ENCODE measurements at regions not wholly inside any gene's neighbourhood (a gene's known extent, or its start where the extent isn't known, plus 50 kb on each side); places are given as distances from the start of the nearest gene placed in this dataset.

DNA sequence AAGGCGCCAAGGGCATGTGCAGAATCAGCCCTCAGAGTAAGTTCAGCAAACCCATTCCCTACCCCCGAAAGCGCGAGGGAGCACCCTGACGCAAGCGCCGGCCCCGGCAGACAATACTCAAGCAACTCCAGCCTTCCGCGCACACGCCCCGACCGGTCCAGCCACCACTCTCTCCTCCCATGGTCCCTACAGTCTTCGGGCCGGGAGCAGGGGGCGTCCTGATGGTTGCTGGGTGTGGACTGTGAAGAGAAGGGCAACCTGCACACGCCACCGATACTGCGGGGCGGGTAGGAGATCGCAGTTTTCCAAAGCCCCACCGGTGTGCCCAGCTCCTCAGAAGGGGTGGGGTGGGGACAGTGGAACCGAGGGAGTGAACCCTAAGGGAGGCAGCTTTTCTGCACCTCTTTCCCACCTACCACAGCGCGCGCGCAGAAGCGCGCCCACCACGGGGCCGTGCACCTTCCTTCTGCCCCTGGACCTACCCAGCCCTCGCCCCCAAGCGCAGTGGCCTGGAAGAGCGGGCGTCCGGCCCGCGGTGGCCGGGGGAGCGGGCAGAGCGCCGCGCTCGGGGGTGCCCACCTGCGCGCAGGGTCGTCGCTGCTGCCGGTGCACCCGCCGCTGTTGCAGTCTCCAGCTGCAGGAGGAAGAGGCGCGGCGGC lies 650.2 kb upstream of the DIPK2B start:
- TF ChIP-seq, protein P1, sequence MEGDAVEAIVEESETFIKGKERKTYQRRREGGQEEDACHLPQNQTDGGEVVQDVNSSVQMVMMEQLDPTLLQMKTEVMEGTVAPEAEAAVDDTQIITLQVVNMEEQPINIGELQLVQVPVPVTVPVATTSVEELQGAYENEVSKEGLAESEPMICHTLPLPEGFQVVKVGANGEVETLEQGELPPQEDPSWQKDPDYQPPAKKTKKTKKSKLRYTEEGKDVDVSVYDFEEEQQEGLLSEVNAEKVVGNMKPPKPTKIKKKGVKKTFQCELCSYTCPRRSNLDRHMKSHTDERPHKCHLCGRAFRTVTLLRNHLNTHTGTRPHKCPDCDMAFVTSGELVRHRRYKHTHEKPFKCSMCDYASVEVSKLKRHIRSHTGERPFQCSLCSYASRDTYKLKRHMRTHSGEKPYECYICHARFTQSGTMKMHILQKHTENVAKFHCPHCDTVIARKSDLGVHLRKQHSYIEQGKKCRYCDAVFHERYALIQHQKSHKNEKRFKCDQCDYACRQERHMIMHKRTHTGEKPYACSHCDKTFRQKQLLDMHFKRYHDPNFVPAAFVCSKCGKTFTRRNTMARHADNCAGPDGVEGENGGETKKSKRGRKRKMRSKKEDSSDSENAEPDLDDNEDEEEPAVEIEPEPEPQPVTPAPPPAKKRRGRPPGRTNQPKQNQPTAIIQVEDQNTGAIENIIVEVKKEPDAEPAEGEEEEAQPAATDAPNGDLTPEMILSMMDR (IDR thresholded peaks at IDR 0.05) = no peak
- peak overlapping the region; percentile 82 for H3K27ac Mint-ChIP-seq
- DNase-seq = no peak
- H3K4me3 Mint-ChIP-seq = peak overlapping the region; percentile 100
- no peaks in the 10 kb centered on the region for H3K9me3 Mint-ChIP-seq
- peaks cover 35% of the 10 kb centered on the region for H3K36me3 Mint-ChIP-seq (ENCODE audit: low read depth)
- peaks cover 47% of the 10 kb centered on the region for H3K4me1 Mint-ChIP-seq (ENCODE audit: low read depth)
- H3K27me3 Mint-ChIP-seq (ENCODE audit: insufficient read depth) = peaks cover 2% of the 10 kb centered on the region; the same call in 1 of the 2 replicates

DNA sequence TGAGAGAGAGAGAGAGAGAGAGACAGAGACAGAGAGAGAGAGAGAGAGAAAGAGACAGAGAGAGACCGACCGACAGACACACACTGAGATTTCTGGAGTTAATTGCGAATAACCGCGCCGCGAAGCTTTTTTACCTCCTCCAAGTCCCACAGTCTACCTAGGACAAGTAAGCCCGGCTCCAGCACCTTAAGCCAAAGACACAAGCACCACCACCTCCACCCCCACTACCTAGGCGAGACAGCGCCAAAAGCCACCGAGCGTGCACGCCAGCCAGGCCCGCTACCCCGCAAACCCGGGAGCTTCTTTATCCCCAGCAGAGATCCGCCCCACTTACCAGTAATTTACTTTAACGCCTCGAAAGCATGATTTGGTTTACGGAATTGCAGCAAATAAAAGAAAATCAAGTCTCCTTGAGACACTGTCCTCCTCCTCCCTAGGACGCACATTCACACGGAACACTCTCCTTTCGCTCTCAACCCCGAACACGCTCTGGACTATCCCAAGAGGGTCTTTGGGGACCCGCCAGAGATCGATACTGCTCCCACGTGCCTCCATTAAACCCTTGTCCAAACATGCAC lies 649.6 kb upstream of the DIPK2B start:
- Mint-ChIP-seq H3K27me3 (ENCODE audit: insufficient read depth) (peaks cover 2% of the 10 kb centered on the region; the same call in 1 of the 2 replicates), H3K4me1 (ENCODE audit: low read depth) (peaks cover 47% of the 10 kb centered on the region), H3K36me3 (ENCODE audit: low read depth) (peaks cover 35% of the 10 kb centered on the region), H3K9me3 (no peaks in the 10 kb centered on the region), H3K4me3 (peak overlapping the region; percentile 100), H3K27ac (peak overlapping the region; percentile 82)
- TF ChIP-seq, protein P1 (IDR thresholded peaks at IDR 0.05) = no peak
- no peak for DNase-seq

DNA sequence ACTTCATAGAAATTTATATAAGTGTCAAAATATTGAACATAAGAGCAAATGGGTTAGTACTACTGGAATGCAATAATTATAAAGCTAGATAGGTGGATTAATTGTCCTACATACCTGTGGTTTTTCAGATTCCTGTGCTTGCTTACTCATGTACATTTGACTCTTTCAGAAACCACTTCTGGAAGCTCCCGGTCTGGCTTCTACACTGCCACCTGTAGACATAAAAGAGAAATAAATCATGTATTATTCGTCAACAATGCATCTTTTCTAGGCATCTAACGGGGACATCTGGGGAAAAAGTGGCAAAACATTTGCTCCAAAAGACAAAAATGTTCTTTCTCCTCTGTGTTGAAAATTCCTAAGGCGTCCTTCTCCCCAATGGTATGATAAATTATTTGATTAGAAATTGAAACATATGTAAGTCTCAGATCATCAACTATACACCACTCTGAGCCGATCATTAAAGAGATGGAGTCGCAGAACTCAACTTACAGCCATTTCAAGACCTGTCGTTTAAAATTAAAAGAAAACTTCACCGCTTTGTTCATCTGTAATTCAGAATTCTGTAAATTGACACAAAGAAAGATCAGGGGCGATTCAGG lies 648.7 kb upstream of the DIPK2B start:
- TF ChIP-seq, protein P1 (IDR thresholded peaks at IDR 0.05) = peak; percentile 66
- H3K27me3 Mint-ChIP-seq (ENCODE audit: insufficient read depth) = peaks cover 2% of the 10 kb centered on the region; the same call in 1 of the 2 replicates
- H3K4me1 Mint-ChIP-seq (ENCODE audit: low read depth) = peaks cover 43% of the 10 kb centered on the region
- H3K36me3 Mint-ChIP-seq (ENCODE audit: low read depth) = peaks cover 32% of the 10 kb centered on the region
- H3K27ac Mint-ChIP-seq = peak overlapping the region; percentile 82
- H3K4me3 Mint-ChIP-seq = peak overlapping the region; percentile 100
- DNase-seq = peak; percentile 78
- no peaks in the 10 kb centered on the region for H3K9me3 Mint-ChIP-seq

DNA sequence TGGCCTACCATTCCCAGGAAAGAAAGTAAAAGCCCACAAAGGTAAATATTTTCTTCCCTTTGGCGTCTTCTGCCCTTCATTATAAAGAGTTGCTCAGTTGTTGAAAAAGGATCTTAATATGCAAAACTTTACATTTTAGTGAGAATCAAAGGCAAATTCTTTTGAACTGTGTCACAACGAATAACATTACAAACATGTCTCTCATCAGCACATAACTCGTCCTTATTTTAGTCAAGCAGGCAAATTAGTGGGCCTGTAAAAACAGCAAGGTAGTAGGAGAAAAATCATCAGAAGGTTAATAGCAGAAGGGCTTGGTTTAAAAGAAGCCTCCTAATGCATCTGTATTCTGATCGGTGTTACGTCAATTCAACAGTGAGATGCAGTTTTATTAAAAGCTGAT lies 647.3 kb upstream of the DIPK2B start:
- Mint-ChIP-seq H3K36me3 (ENCODE audit: low read depth) (peaks cover 45% of the 10 kb centered on the region), H3K9me3 (no peaks in the 10 kb centered on the region), H3K27ac (peak overlapping the region; percentile 18; the same call in 1 of the 2 replicates), H3K27me3 (ENCODE audit: insufficient read depth) (peaks cover 2% of the 10 kb centered on the region; the same call in 1 of the 2 replicates), H3K4me3 (peak overlapping the region; percentile 67), H3K4me1 (ENCODE audit: low read depth) (peaks cover 43% of the 10 kb centered on the region)
- no peak for DNase-seq
- TF ChIP-seq, protein P1 (IDR thresholded peaks at IDR 0.05) = no peak

DNA sequence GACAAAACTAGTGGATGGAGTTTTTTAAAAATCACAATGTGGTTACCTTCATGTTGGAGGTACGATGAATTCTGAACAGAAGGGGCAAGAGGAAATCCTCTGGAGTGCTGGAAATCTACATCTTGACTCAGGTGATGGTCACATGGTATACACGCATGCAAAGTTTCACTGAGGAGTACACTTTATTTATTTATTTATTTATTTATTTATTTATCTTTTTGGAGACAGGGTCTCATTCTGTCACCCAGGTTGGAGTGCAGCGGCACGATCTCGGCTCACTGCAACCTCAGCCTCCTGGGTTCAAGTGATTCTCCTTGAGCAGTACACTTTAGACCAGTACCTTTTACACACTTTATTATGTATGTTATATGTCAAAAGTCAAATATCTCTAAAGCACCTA lies 645.7 kb upstream of the DIPK2B start:
- Mint-ChIP-seq H3K4me1 (ENCODE audit: low read depth) (peaks cover 45% of the 10 kb centered on the region), H3K4me3 (no peak overlapping the region), H3K27ac (no peak overlapping the region), H3K36me3 (ENCODE audit: low read depth) (peaks cover 57% of the 10 kb centered on the region), H3K9me3 (no peaks in the 10 kb centered on the region), H3K27me3 (ENCODE audit: insufficient read depth) (peaks cover 3% of the 10 kb centered on the region; the same call in 1 of the 2 replicates)
- no peak for DNase-seq
- TF ChIP-seq, protein P1 (IDR thresholded peaks at IDR 0.05) = no peak

Data from HFFc6 (cell line).